GM10266 (cell line): ENCODE measurements at regions not wholly inside any gene's neighbourhood (a gene's known extent, or its start where the extent isn't known, plus 50 kb on each side); places are given as distances from the start of the nearest gene placed in this dataset.
"Not testable (repeated sequence)": the region's sequence is repeated elsewhere in the genome, so short reads cannot be mapped to it uniquely, and the experiment has no call there.

Source experiments
- DNase-seq: peaks from one replicate; pipeline ENCODE4 v3.0.0; 2012; ENCODE audit errors: extremely low spot score
- TF ChIP-seq, protein P1 (sequence below): IDR thresholded peaks from 2 replicates; pipeline ENCODE4 v1.5.1; 2012; ENCODE audit warnings: mild to moderate bottlenecking, low read depth; ENCODE audit not compliant: control insufficient read depth, insufficient read depth; ENCODE audit errors: missing control alignments

DNA sequence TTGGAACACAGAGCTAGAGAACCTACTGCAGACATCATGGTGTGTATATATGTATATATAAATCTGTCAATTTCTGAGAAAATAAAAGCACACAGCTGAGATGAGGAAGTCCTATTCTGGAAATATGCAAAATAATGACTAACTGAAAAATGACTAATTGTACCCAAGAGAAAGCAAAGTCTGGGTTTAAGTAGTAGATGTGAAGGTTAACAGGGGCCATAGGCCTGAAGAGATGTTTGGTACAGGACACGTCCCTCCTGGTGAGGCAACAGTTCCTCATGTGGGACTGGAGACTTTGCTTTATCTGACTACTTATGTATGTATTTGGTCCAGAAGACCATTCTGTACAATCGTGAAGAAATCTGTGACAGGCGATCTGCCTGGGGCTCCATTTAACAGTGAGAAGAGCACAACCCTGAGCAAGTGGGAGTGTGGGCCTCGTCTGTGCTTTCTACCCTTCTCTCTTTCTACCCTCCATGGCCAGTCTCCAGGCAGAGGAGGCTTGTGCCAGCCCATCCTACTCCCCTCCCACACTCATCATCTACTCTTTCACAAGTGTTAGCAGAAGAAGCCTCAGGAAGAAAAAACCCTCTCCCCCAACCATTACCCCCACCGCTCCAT lies 67.5 kb downstream of the SLC41A2 start:
- TF ChIP-seq, protein P1, sequence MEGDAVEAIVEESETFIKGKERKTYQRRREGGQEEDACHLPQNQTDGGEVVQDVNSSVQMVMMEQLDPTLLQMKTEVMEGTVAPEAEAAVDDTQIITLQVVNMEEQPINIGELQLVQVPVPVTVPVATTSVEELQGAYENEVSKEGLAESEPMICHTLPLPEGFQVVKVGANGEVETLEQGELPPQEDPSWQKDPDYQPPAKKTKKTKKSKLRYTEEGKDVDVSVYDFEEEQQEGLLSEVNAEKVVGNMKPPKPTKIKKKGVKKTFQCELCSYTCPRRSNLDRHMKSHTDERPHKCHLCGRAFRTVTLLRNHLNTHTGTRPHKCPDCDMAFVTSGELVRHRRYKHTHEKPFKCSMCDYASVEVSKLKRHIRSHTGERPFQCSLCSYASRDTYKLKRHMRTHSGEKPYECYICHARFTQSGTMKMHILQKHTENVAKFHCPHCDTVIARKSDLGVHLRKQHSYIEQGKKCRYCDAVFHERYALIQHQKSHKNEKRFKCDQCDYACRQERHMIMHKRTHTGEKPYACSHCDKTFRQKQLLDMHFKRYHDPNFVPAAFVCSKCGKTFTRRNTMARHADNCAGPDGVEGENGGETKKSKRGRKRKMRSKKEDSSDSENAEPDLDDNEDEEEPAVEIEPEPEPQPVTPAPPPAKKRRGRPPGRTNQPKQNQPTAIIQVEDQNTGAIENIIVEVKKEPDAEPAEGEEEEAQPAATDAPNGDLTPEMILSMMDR = no peak
- DNase-seq = no peak

DNA sequence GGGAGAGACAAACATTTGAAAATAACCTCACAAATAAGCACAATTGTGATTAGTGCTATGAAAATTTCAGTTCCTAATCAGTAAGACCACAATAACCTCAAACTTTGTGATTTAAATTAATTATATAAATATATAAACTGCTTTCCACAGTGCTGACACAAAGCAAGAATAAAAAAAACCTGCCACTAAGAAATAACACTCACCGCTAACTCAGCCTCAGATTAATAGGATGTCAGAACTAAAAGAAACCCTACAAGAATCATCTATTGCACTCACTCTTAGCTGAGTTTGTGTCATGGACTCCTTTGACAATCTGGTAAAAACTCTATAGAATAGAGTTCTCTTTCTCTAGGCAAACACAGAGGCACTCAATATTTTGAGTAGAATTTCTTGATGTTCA lies 68.4 kb downstream of the SLC41A2 start:
- no peak for DNase-seq
- TF ChIP-seq, protein P1 = no peak

DNA sequence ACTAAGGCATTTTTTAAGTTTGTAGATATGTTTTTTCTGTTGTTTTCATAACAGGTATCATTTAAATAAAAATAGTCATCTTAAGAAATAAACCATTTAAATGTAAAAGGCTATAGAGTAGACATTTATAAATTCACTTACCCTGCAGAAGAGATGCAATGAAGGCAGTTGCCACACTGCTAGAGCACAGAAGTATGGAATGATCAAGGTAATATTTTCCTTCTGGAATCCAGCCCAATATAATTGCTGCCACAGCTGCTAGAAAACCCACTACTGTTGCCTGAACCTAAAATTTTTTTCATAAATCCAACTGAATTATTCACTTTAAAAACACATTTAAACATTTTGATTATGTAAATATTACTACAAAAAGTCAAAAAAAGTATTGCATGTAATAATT lies 69.2 kb downstream of the SLC41A2 start:
- DNase-seq = no peak
- TF ChIP-seq, protein P1 = no peak

DNA sequence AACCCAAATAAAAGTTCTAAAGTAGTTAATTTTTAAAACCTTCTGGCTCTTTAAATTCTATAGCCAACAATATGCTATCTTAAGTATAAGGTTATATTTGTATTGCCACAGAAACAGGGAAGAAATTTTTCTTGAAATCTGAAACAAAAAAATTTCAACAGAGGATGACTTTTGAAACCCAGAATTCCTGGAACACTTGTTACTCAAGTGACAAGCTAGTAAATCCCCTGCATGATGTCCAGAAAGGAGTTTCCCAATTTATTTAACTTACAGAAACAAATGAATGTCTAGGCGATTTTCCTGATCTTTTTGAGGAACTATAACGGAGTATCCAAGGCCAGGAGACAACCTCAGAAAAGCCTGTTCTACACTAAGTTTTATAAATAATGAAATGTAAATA lies 69.6 kb downstream of the SLC41A2 start:
- no peak for DNase-seq
- TF ChIP-seq, protein P1 = no peak

DNA sequence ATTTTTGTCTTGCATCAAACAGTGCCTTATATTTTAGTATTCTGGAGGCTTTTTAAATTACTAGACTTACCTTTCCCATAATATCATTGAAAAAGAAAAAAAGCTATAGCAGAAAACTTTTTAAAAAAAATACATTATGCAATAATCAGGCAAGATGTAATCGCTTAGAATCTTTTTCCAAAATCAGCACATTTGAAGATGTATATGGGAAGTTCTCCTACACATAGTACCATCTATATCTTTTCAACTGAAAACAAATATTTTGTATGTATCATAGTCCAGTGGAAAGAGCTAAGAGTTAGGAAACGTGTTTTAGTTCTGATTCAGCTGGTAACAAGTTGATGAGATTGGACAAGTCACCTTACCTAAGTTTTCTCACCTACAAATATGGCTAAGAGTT lies 70.6 kb downstream of the SLC41A2 start:
- TF ChIP-seq, protein P1 = no peak
- no peak for DNase-seq

DNA sequence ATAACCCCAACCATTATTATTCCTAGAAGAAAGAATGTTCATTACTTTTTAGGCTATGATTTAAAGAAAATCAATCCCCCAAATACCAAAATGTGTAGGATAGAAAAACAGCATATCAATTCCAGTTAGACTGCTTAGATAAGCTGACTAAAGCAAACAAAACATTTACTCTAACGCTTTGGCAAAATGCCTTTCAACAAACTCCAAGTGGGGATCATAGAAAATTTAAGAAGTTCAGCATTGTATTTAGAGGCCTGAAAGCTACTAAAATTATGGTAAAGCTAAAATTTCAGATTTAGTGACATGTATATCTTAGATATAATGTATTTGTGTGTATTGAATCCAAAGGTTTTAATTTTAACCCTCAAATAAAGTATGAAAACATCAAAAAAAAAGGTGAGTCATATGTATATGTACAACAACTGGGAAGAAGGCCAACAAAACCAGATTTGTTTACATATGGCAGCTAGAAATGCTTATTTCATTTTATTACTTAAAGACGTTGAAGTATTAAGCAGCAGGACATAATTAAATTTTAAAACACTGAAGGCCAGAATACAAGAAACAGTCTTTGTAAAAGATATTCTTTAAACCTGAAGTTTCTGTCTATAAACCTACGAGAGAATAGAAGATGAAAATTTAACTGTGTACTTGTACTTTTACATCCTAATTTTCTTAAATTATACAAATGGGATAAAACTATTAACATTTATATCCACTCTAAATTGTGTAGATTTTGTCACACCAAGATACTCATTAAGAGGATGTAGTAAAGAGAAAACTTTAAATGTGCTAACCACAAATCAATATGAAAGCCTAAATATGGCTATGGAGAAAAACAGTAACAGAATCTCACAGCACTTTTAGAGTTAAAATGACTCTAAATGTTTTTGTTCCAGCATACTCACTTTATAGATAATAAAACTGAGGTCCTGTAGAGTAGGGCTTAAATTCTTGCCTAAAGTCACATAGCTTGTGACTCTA lies 71.4 kb downstream of the SLC41A2 start:
- DNase-seq = no peak
- TF ChIP-seq, protein P1 = no peak

DNA sequence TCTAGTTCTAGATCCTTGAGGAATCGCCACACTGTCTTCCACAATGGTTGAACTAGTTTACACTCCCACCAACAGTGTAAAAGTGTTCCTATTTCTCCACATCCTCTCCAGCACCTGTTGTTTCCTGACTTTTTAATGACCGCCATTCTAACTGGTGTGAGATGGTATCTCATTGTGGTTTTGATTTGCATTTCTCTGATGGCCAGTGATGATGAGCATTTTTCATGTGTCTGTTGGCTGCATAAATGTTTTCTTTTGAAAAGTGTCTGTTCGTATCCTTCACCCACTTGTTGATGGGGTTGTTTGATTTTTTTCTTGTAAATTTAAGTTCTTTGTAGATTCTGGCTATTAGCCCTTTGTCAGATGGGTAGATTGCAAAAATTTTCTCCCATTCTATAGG lies 79.2 kb downstream of the SLC41A2 start:
- not testable (repeated sequence) for DNase-seq
